ENCODE measurements at regions not wholly inside any gene's neighbourhood (a gene's known extent, or its start where the extent isn't known, plus 50 kb on each side); places are given as distances from the start of the nearest gene placed in this dataset.
A peak's percentile ranks its signal among the peaks of the same experiment; 100 is the strongest.

GRCh38 chr2:151153601-151154000, 108.1 kb downstream of the RBM43 start:
- DNase-seq, result no peak

GRCh38 chr2:151150331-151151320, 111.0 kb downstream of the RBM43 start:
- no peak for DNase-seq

GRCh38 chr2:151138507-151138906, 123.2 kb downstream of the RBM43 start:
- DNase-seq, result no peak

- no peak for DNase-seq
Observed at GRCh38 chr2:151137526-151137925, 124.1 kb downstream of the RBM43 start.

- DNase-seq, result no peak
Observed at GRCh38 chr2:151120011-151120410, 141.7 kb downstream of the RBM43 start.

GRCh38 chr2:151119374-151119773, 142.3 kb downstream of the RBM43 start:
- DNase-seq, result no peak

- no peak for DNase-seq
Observed at GRCh38 chr2:151118269-151118668, 143.4 kb downstream of the RBM43 start.

GRCh38 chr2:151114874-151115273, 146.8 kb downstream of the RBM43 start:
- DNase-seq, result no peak

GRCh38 chr2:151113318-151113717, 148.3 kb downstream of the RBM43 start:
- no peak for DNase-seq

- DNase-seq, result no peak
Observed at GRCh38 chr2:151111599-151112278, 149.9 kb downstream of the RBM43 start.

GRCh38 chr2:151106805-151107506, 154.7 kb downstream of the RBM43 start:
- DNase-seq, result no peak

GRCh38 chr2:151103551-151103950, 158.1 kb downstream of the RBM43 start:
- DNase-seq, result no peak

- no peak for DNase-seq
Observed at GRCh38 chr2:151102226-151102625, 159.4 kb downstream of the RBM43 start.

GRCh38 chr2:151098841-151099240, 162.8 kb downstream of the RBM43 start:
- DNase-seq, result no peak

- no peak for DNase-seq
Observed at GRCh38 chr2:151097895-151098294, 163.8 kb downstream of the RBM43 start.

GRCh38 chr2:151097128-151097527, 164.5 kb downstream of the RBM43 start:
- DNase-seq, result no peak

- no peak for DNase-seq
Observed at GRCh38 chr2:151096235-151096634, 165.4 kb downstream of the RBM43 start.

- no peak for DNase-seq
Observed at GRCh38 chr2:151095463-151095862, 166.2 kb downstream of the RBM43 start.

GRCh38 chr2:151091583-151091982, 170.1 kb downstream of the RBM43 start:
- DNase-seq, result no peak

- DNase-seq, result no peak
Observed at GRCh38 chr2:151087377-151087776, 174.3 kb downstream of the RBM43 start.

GRCh38 chr2:151085181-151085611, 176.5 kb downstream of the RBM43 start:
- DNase-seq, result no peak

- DNase-seq, result peak; percentile 28
Observed at GRCh38 chr2:151083856-151084795, 177.5 kb downstream of the RBM43 start.

All from DMS153 (cell line).